ENCODE measurements at regions not wholly inside any gene's neighbourhood (a gene's known extent, or its start where the extent isn't known, plus 50 kb on each side); places are given as distances from the start of the nearest gene placed in this dataset.

DNA sequence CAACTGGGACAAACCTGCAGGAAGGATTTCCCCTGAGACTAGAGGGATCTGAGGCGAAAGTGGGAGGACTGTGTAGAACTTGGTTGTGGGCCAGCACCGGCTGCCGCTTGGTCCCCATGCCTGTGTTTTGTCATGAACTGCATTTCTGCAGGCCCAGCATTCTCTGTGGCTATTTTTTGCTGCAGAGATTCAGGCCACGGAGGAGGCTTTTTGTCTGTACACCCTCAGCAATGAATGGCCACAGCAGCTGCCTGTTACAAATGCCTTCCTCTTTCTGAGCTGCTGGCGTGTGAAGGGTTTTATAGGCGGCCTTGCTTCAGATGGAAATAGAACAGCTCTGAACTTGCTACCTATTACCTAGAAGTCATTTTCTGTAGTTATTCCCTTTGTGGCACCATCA is 164.4 kb downstream of the SH2D4B start:
- H3K4me3 ChIP-seq: no peak overlapping the region
- peak overlapping the region; percentile 3; the same call in 1 of the 2 replicates for H2AFZ ChIP-seq (ENCODE audit: control insufficient read depth, low read depth, low read length)
- intact Hi-C loops (cut with micrococcal nuclease; ENCODE audit: unreplicated experiment): no loop called here
- H3K4me2 ChIP-seq (ENCODE audit: control insufficient read depth, insufficient read depth): no peak overlapping the region
- ATAC-seq: 0 out of 3 replicates have a peak, but pooled peaks have one; percentile 11
- no peaks in the 10 kb centered on the region for H3K79me2 ChIP-seq (ENCODE audit: control insufficient read depth, insufficient read depth, low read length)
- no peak overlapping the region for H3K27ac ChIP-seq (ENCODE audit: control insufficient read depth, insufficient read depth)
- H4K20me1 ChIP-seq (ENCODE audit: control insufficient read depth, insufficient read depth): no peaks in the 10 kb centered on the region
- FAIRE-seq: no peak
- no peaks in the 10 kb centered on the region for H3K9me3 ChIP-seq (replicated peaks; ENCODE audit: control insufficient read depth, insufficient read depth, low read length)
- H3K27me3 ChIP-seq (replicated peaks in 1 of 2; ENCODE audit: control insufficient read depth in 2 of 2, insufficient read depth in 2 of 2, low read length in 1 of 2): no peaks in the 10 kb centered on the region
- in situ Hi-C loops (cut with MboI): loop anchor here (5.0 kb wide), 2 partner anchors 225 to 315 kb away; no protein-coding TSS in a partner anchor
- no peaks in the 10 kb centered on the region; the same call in 1 of the 2 replicates for H3K4me1 ChIP-seq (ENCODE audit: control insufficient read depth, insufficient read depth, low read length)
- ChIA-PET CTCF (interaction anchor here (1.0 to 5.3 kb wide), 8 partner anchors 11 to 1170 kb away, joined by 3 to 72 read pairs (median 5); no protein-coding TSS in a partner anchor), RAD21 (ENCODE audit: unreplicated experiment) (interaction anchor here (1.0 to 1.9 kb wide), 5 partner anchors 222 to 477 kb away, joined by 3 to 9 read pairs (median 4); no protein-coding TSS in a partner anchor), SMC1A (ENCODE audit: uncharacterized antibody, unreplicated experiment) (interaction anchor here (0.9 to 2.7 kb wide), 10 partner anchors 12 to 478 kb away, joined by 3 to 13 read pairs (median 4); no protein-coding TSS in a partner anchor), POLR2A (no interaction called here)
- 26% methylated on average over 6 of the region's 6 CpGs for WGBS (ENCODE audit: insufficient coverage, insufficient replicate concordance, low lambda C conversion rate, missing lambda C conversion rate)
- H3K36me3 ChIP-seq (ENCODE audit: control insufficient read depth in 2 of 2, insufficient read depth in 2 of 2, low read length in 1 of 2): no peaks in the 10 kb centered on the region
- TF ChIP-seq, protein P1, sequence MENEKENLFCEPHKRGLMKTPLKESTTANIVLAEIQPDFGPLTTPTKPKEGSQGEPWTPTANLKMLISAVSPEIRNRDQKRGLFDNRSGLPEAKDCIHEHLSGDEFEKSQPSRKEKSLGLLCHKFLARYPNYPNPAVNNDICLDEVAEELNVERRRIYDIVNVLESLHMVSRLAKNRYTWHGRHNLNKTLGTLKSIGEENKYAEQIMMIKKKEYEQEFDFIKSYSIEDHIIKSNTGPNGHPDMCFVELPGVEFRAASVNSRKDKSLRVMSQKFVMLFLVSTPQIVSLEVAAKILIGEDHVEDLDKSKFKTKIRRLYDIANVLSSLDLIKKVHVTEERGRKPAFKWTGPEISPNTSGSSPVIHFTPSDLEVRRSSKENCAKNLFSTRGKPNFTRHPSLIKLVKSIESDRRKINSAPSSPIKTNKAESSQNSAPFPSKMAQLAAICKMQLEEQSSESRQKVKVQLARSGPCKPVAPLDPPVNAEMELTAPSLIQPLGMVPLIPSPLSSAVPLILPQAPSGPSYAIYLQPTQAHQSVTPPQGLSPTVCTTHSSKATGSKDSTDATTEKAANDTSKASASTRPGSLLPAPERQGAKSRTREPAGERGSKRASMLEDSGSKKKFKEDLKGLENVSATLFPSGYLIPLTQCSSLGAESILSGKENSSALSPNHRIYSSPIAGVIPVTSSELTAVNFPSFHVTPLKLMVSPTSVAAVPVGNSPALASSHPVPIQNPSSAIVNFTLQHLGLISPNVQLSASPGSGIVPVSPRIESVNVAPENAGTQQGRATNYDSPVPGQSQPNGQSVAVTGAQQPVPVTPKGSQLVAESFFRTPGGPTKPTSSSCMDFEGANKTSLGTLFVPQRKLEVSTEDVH (IDR thresholded peaks at IDR 0.05; ENCODE audit: low read depth, partially characterized antibody): no peak
- TF ChIP-seq FOXK2 (IDR thresholded peaks at IDR 0.05) (no peak), CBX3 (IDR thresholded peaks at IDR 0.05; ENCODE audit: borderline replicate concordance, low read depth) (no peak), PML (IDR thresholded peaks at IDR 0.05; ENCODE audit: low read length) (no peak), SIN3A (IDR thresholded peaks at IDR 0.05; ENCODE audit: low read depth, low read length) (no peak), SREBF2 (IDR thresholded peaks at IDR 0.05; ENCODE audit: low read length) (no peak), NFYB (IDR thresholded peaks at IDR 0.05; ENCODE audit: insufficient read depth, low read depth, low read length) (no peak), WRNIP1 (IDR thresholded peaks at IDR 0.05; ENCODE audit: borderline replicate concordance, low read depth, low read length) (no peak), ESRRA (IDR thresholded peaks at IDR 0.05; ENCODE audit: low read length) (no peak), SPI1 (IDR thresholded peaks at IDR 0.05; ENCODE audit: borderline replicate concordance, insufficient read depth, low read depth, low read length) (peak; percentile 59; the same call in 1 of the 2 replicates), TARDBP (IDR thresholded peaks at IDR 0.05; ENCODE audit: borderline replicate concordance) (no peak)
- TF ChIP-seq, protein P2, sequence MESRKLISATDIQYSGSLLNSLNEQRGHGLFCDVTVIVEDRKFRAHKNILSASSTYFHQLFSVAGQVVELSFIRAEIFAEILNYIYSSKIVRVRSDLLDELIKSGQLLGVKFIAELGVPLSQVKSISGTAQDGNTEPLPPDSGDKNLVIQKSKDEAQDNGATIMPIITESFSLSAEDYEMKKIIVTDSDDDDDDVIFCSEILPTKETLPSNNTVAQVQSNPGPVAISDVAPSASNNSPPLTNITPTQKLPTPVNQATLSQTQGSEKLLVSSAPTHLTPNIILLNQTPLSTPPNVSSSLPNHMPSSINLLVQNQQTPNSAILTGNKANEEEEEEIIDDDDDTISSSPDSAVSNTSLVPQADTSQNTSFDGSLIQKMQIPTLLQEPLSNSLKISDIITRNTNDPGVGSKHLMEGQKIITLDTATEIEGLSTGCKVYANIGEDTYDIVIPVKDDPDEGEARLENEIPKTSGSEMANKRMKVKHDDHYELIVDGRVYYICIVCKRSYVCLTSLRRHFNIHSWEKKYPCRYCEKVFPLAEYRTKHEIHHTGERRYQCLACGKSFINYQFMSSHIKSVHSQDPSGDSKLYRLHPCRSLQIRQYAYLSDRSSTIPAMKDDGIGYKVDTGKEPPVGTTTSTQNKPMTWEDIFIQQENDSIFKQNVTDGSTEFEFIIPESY (IDR thresholded peaks at IDR 0.05): no peak
- TF ChIP-seq, protein P3, sequence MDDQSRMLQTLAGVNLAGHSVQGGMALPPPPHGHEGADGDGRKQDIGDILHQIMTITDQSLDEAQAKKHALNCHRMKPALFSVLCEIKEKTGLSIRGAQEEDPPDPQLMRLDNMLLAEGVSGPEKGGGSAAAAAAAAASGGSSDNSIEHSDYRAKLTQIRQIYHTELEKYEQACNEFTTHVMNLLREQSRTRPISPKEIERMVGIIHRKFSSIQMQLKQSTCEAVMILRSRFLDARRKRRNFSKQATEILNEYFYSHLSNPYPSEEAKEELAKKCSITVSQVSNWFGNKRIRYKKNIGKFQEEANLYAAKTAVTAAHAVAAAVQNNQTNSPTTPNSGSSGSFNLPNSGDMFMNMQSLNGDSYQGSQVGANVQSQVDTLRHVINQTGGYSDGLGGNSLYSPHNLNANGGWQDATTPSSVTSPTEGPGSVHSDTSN (IDR thresholded peaks at IDR 0.05; ENCODE audit: insufficient replicate concordance, low read depth, low read length): peak; percentile 75
- TF ChIP-seq, protein P4, sequence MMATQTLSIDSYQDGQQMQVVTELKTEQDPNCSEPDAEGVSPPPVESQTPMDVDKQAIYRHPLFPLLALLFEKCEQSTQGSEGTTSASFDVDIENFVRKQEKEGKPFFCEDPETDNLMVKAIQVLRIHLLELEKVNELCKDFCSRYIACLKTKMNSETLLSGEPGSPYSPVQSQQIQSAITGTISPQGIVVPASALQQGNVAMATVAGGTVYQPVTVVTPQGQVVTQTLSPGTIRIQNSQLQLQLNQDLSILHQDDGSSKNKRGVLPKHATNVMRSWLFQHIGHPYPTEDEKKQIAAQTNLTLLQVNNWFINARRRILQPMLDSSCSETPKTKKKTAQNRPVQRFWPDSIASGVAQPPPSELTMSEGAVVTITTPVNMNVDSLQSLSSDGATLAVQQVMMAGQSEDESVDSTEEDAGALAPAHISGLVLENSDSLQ (IDR thresholded peaks at IDR 0.05): peak; percentile 74
- H3K9ac ChIP-seq (ENCODE audit: control insufficient read depth, insufficient read depth, low read length): no peak overlapping the region
- no peak for DNase-seq (ENCODE audit: low read depth, low spot score)
- BruUV-seq (replicated peaks): no TSS peak
